CD4-positive, alpha-beta T cell treated with Interleukin-17A for 4 hours (primary cell): ENCODE measurements at regions not wholly inside any gene's neighbourhood (a gene's known extent, or its start where the extent isn't known, plus 50 kb on each side); places are given as distances from the start of the nearest gene placed in this dataset.

Experiments
- DNase-seq: peaks from one replicate; pipeline ENCODE4 v3.0.0-alpha.2; 2020; ENCODE audit warnings: mixed read lengths

- no peak for DNase-seq
Measured at GRCh38 chr11:70631624-70632047, 233.3 kb downstream of the CTTN start.

GRCh38 chr11:70633610-70634009, 235.3 kb downstream of the CTTN start:
- DNase-seq: no peak

- no peak for DNase-seq
Measured at GRCh38 chr11:70636659-70637058, 238.3 kb downstream of the CTTN start.

- no peak for DNase-seq
Measured at GRCh38 chr11:70637186-70637800, 239.0 kb downstream of the CTTN start.

- DNase-seq: no peak
Measured at GRCh38 chr11:70637949-70638583, 239.7 kb downstream of the CTTN start.

GRCh38 chr11:70640408-70640807, 242.1 kb downstream of the CTTN start:
- no peak for DNase-seq

GRCh38 chr11:70641369-70641768, 243.0 kb downstream of the CTTN start:
- DNase-seq: no peak

GRCh38 chr11:70642266-70642665, 243.9 kb downstream of the CTTN start:
- no peak for DNase-seq

GRCh38 chr11:70643642-70644041, 245.3 kb downstream of the CTTN start:
- DNase-seq: no peak

GRCh38 chr11:70644343-70645060, 246.2 kb downstream of the CTTN start:
- DNase-seq: no peak

- DNase-seq: no peak
Measured at GRCh38 chr11:70645537-70645936, 247.2 kb downstream of the CTTN start.

- DNase-seq: no peak
Measured at GRCh38 chr11:70646272-70647049, 248.1 kb downstream of the CTTN start.

GRCh38 chr11:70647188-70648166, 249.1 kb downstream of the CTTN start:
- DNase-seq: no peak

GRCh38 chr11:70650075-70650909, 252.0 kb downstream of the CTTN start:
- DNase-seq: peak; percentile 12

- DNase-seq: no peak
Measured at GRCh38 chr11:70651031-70651430, 252.7 kb downstream of the CTTN start.

- no peak for DNase-seq
Measured at GRCh38 chr11:70654016-70654415, 255.7 kb downstream of the CTTN start.

- DNase-seq: no peak
Measured at GRCh38 chr11:70655816-70656215, 257.5 kb downstream of the CTTN start.

- DNase-seq: no peak
Measured at GRCh38 chr11:70656252-70656651, 257.9 kb downstream of the CTTN start.

GRCh38 chr11:70660059-70660888, 261.9 kb downstream of the CTTN start:
- no peak for DNase-seq

- DNase-seq: no peak
Measured at GRCh38 chr11:70660889-70661197, 262.5 kb downstream of the CTTN start.
